OCI-LY7 (cell line): ENCODE measurements at regions not wholly inside any gene's neighbourhood (a gene's known extent, or its start where the extent isn't known, plus 50 kb on each side); places are given as distances from the start of the nearest gene placed in this dataset.

ENCODE experiments used
- BruUV-seq: library from RNA; stranded (reverse); fragments of 400-500 nt; replicated peaks from 2 replicates; lab custom pipeline; 2021; lab: Mats Ljungman, UMichigan
- CTCF ChIA-PET: fragments of 300-600 bp; sonication (Branson Sonifier 250); formaldehyde crosslinking; loops from one replicate; lab custom pipeline; 2022; ENCODE audit warnings: antibody characterized with exemption; ENCODE audit not compliant: unreplicated experiment; lab: Charles Lee
- POLR2A ChIA-PET: fragments of 300-600 bp; sonication (Branson Sonifier 250); formaldehyde crosslinking; loops from one replicate; lab custom pipeline; 2022; ENCODE audit warnings: antibody characterized with exemption; lab: Charles Lee
- DNase-seq: peaks from one replicate; pipeline ENCODE4 v3.0.0-alpha.2; 2015; ENCODE audit warnings: low spot score
- H2AFZ ChIP-seq: fragments of 200-600 bp; sonication (generic), shearing (Covaris generic); 2 replicates; pipeline ENCODE4 v1.6.1; 2014; ENCODE audit warnings: mild to moderate bottlenecking, antibody characterized with exemption, low read length, moderate library complexity
- H3K27ac ChIP-seq: fragments of 200-600 bp; sonication (generic); 2 replicates; pipeline ENCODE4 v1.5.1; 2014; ENCODE audit warnings: mixed run types, low read depth, mild to moderate bottlenecking, moderate library complexity, low read length, inconsistent platforms; ENCODE audit not compliant: poor library complexity, severe bottlenecking
- H3K36me3 ChIP-seq: fragments of 200-600 bp; sonication (generic); 2 replicates; pipeline ENCODE4 v1.6.1; 2014; ENCODE audit warnings: mild to moderate bottlenecking, antibody characterized with exemption, low read length, moderate library complexity, mixed read lengths; ENCODE audit not compliant: insufficient read depth
- H3K4me1 ChIP-seq: fragments of 200-600 bp; sonication (generic); 2 replicates; pipeline ENCODE4 v1.5.1; 2014; ENCODE audit warnings: mild to moderate bottlenecking, low read length; ENCODE audit not compliant: insufficient read depth, poor library complexity, severe bottlenecking
- H3K4me2 ChIP-seq: fragments of 200-600 bp; sonication (generic); 2 replicates; pipeline ENCODE4 v1.6.1; 2014; ENCODE audit warnings: mild to moderate bottlenecking, low read length
- H3K4me3 ChIP-seq: fragments of 200-600 bp; sonication (generic); 2 replicates; pipeline ENCODE4 v1.5.1; 2014; ENCODE audit warnings: mild to moderate bottlenecking, low read depth, low read length; ENCODE audit not compliant: poor library complexity, severe bottlenecking
- H3K79me2 ChIP-seq: fragments of 200-600 bp; sonication (generic); 2 replicates; pipeline ENCODE4 v1.6.1; 2016; ENCODE audit warnings: low read depth, mild to moderate bottlenecking, low read length, moderate library complexity, mixed read lengths; ENCODE audit not compliant: insufficient read depth
- H3K9me2 ChIP-seq: fragments of 200-600 bp; sonication (generic); 2 replicates; pipeline ENCODE4 v1.6.1; 2016; ENCODE audit warnings: mild to moderate bottlenecking, low read length, mixed read lengths; ENCODE audit not compliant: insufficient read depth
- H3K9me3 ChIP-seq: fragments of 200-600 bp; sonication (generic); 2 replicates; pipeline ENCODE4 v1.6.1; 2014; ENCODE audit warnings: mild to moderate bottlenecking, mixed run types, low read length, mixed read lengths
- H4K20me1 ChIP-seq: fragments of 200-600 bp; sonication (generic); 2 replicates; pipeline ENCODE4 v1.6.1; 2014; ENCODE audit warnings: mild to moderate bottlenecking, antibody characterized with exemption, low read length, moderate library complexity, mixed read lengths; ENCODE audit not compliant: insufficient read depth
- EZH2phosphoT487 ChIP-seq: fragments of 200-600 bp; sonication (generic); IDR thresholded peaks from 2 replicates; pipeline ENCODE4 v1.6.1; 2018; ENCODE audit warnings: low read depth, borderline replicate concordance, mild to moderate bottlenecking, mixed run types, antibody characterized with exemption, low read length, moderate library complexity, mixed read lengths
- intact Hi-C: fragments of 100-400 bp; cut with micrococcal nuclease; formaldehyde crosslinking; loops from one replicate; pipeline ENCODE4 v1.10.0; 2022; ENCODE audit not compliant: unreplicated experiment
- TF ChIP-seq, protein P1 (sequence below): fragments of 200-600 bp; sonication (generic); conservative IDR thresholded peaks from 2 replicates; pipeline ENCODE4 v1.5.1; 2014; ENCODE audit warnings: mild to moderate bottlenecking, antibody characterized with exemption, low read length, moderate library complexity, mixed read lengths

DNA sequence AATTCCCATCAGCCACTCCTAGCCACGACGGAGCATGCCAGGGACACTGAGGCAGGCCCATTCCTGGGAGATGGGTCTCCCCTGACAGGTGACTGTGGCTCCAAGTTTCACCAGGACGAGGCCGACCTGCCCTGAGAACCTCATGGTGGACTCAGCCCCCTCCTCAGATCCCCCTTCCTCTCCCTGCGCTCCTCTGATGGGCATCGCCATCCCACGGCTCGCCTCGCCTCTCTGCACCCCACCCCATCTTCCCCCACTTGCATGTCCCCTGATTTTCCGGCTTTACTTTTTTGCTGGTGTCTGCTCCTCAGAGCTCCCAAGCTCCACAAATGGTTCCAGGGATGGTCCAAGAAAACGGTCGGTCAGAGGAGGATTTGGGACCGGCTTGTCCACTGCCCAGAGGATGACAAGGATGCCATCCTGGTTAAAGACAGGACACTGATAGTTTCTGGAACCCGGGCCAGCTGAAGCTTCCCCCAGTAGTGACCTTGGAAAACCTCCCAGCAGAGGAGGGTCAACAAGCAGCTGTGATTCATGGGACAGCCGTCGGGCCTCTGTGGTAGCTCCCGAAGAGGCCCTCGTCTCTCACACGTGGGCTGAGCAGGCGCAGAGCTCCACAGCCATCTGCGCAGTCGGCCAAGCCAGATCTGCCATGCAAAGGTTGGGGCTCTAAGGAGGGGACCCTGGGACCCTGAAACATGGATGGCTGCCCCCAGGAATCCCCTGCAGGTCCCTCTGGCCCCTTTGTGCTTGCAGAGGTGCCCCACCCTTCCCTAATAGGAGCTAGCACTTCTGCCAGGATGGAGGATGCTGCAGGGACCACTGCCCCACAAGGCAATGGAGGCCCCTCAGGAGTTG, 87.8 kb upstream of the SLC66A3 start:
- no peak for DNase-seq
- no peaks in the 10 kb centered on the region for H3K4me1 ChIP-seq
- H3K9me2 ChIP-seq = no peaks in the 10 kb centered on the region
- no peaks in the 10 kb centered on the region for H3K9me3 ChIP-seq
- H3K4me2 ChIP-seq = no peak overlapping the region
- BruUV-seq = no TSS peak
- ChIA-PET POLR2A (interaction anchor here (0.5 kb wide), 1 partner anchor 397 kb away, joined by 3 read pairs; no protein-coding TSS in a partner anchor), CTCF (no interaction called here)
- no peak overlapping the region for H2AFZ ChIP-seq
- H4K20me1 ChIP-seq = no peaks in the 10 kb centered on the region
- no peaks in the 10 kb centered on the region for H3K79me2 ChIP-seq
- H3K4me3 ChIP-seq = no peak overlapping the region
- H3K36me3 ChIP-seq = no peaks in the 10 kb centered on the region
- no peak for TF ChIP-seq EZH2phosphoT487
- TF ChIP-seq, protein P1, sequence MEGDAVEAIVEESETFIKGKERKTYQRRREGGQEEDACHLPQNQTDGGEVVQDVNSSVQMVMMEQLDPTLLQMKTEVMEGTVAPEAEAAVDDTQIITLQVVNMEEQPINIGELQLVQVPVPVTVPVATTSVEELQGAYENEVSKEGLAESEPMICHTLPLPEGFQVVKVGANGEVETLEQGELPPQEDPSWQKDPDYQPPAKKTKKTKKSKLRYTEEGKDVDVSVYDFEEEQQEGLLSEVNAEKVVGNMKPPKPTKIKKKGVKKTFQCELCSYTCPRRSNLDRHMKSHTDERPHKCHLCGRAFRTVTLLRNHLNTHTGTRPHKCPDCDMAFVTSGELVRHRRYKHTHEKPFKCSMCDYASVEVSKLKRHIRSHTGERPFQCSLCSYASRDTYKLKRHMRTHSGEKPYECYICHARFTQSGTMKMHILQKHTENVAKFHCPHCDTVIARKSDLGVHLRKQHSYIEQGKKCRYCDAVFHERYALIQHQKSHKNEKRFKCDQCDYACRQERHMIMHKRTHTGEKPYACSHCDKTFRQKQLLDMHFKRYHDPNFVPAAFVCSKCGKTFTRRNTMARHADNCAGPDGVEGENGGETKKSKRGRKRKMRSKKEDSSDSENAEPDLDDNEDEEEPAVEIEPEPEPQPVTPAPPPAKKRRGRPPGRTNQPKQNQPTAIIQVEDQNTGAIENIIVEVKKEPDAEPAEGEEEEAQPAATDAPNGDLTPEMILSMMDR = no peak
- intact Hi-C loops = no loop called here
- no peak overlapping the region for H3K27ac ChIP-seq

DNA sequence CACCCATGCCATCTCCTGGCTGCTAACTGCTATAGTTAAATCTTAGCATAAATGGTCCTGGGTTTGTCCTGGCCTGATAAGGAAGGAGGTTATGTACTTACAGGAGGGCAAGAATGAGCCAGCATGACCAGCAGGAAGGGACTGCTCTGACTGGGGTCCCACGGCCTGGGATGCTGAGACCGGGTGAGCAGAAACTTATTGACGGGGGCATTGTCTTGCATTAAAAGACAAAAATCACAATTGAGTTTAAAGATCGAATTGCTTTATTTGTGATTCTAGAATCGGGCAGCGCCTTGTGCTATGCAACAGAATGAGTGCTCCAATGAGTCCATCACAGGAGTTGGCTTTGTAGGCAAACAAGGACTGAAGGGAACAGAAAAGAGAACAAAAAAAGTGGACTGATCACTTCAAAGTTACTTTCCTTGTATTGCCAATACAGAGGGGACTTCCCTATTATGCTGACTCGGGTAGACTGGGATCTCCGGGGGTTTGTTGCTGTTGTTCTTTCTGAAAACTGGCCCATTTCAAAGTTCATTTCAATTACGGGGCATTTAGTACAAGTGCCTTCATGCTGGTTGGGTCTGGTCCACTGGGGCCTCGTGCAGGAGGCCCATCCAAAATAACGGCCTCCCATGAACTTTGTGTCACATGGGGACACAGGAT, 87.1 kb upstream of the SLC66A3 start:
- DNase-seq = no peak
- intact Hi-C loops = no loop called here
- no peak overlapping the region for H3K27ac ChIP-seq
- CTCF ChIA-PET = no interaction called here
- no peaks in the 10 kb centered on the region for H3K9me3 ChIP-seq
- BruUV-seq = no TSS peak
- no peaks in the 10 kb centered on the region for H3K36me3 ChIP-seq
- no peak overlapping the region for H3K4me3 ChIP-seq
- H3K79me2 ChIP-seq = no peaks in the 10 kb centered on the region
- no peaks in the 10 kb centered on the region for H3K9me2 ChIP-seq
- H3K4me1 ChIP-seq = no peaks in the 10 kb centered on the region
- no peak overlapping the region for H3K4me2 ChIP-seq
- H4K20me1 ChIP-seq = no peaks in the 10 kb centered on the region
- TF ChIP-seq EZH2phosphoT487 = no peak
- TF ChIP-seq, protein P1 = no peak
- H2AFZ ChIP-seq = no peak overlapping the region
- POLR2A ChIA-PET = interaction anchor here (0.5 kb wide), 1 partner anchor 396 kb away, joined by 3 read pairs; no protein-coding TSS in a partner anchor
